ENCODE measurements at regions not wholly inside any gene's neighbourhood (a gene's known extent, or its start where the extent isn't known, plus 50 kb on each side); places are given as distances from the start of the nearest gene placed in this dataset.

DNA sequence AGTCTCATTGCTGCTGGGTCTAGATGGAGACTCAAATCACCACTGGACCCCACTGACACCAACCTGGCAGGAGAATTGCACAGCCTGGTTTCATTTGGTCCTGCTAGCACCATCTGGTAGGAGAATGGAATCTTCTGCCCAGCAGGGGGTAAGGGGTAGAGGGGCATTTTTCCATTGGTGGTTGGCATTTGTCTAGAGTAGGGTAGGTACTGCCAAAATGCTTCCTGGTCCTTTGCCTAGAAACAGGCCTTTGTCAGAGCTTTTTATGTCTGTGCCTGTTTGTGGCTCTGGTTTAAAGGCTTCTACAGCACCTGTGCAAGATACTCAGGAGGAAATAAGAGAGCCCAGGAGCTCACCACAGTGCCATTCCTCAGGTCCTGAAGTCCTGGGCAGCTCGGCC is 121.3 kb downstream of the KCTD12 start:
- TF ChIP-seq POLR2A (IDR thresholded peaks at IDR 0.05; ENCODE audit: low read depth, low read length), result no peak
- TF ChIP-seq, protein P1, sequence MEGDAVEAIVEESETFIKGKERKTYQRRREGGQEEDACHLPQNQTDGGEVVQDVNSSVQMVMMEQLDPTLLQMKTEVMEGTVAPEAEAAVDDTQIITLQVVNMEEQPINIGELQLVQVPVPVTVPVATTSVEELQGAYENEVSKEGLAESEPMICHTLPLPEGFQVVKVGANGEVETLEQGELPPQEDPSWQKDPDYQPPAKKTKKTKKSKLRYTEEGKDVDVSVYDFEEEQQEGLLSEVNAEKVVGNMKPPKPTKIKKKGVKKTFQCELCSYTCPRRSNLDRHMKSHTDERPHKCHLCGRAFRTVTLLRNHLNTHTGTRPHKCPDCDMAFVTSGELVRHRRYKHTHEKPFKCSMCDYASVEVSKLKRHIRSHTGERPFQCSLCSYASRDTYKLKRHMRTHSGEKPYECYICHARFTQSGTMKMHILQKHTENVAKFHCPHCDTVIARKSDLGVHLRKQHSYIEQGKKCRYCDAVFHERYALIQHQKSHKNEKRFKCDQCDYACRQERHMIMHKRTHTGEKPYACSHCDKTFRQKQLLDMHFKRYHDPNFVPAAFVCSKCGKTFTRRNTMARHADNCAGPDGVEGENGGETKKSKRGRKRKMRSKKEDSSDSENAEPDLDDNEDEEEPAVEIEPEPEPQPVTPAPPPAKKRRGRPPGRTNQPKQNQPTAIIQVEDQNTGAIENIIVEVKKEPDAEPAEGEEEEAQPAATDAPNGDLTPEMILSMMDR (IDR thresholded peaks at IDR 0.05; ENCODE audit: extremely low read depth in 1 of 2, insufficient read depth in 1 of 2, low read depth in 1 of 2, low read length in 2 of 2), result no peak
- no peak for TF ChIP-seq EZH2 (IDR thresholded peaks at IDR 0.05; ENCODE audit: borderline replicate concordance, low read depth, low read length, severe bottlenecking)
- no peak for TF ChIP-seq JUN (IDR thresholded peaks at IDR 0.05; ENCODE audit: borderline replicate concordance, insufficient read depth, insufficient read length, low read depth)
- TF ChIP-seq POLR2AphosphoS5 (IDR thresholded peaks at IDR 0.05; ENCODE audit: insufficient read depth, low read depth, low read length), result no peak

All from endothelial cell of umbilical vein (primary cell).